ENCODE measurements at regions not wholly inside any gene's neighbourhood (a gene's known extent, or its start where the extent isn't known, plus 50 kb on each side); places are given as distances from the start of the nearest gene placed in this dataset.

- TF ChIP-seq TAF1 (IDR thresholded peaks at IDR 0.05; ENCODE audit: borderline replicate concordance, insufficient read depth, low read length) (no peak), POLR2AphosphoS5 (IDR thresholded peaks at IDR 0.05; ENCODE audit: low read depth, low read length) (no peak), REST (IDR thresholded peaks at IDR 0.05; ENCODE audit: insufficient read depth in 1 of 2, low read depth in 2 of 2, low read length in 2 of 2) (no peak)
Observed at GRCh38 chr3:117912352-117912751, 1122.3 kb downstream of the IGSF11 start.

Data from PFSK-1 (cell line).